ENCODE measurements at regions not wholly inside any gene's neighbourhood (a gene's known extent, or its start where the extent isn't known, plus 50 kb on each side); places are given as distances from the start of the nearest gene placed in this dataset.

- TF ChIP-seq YY1 (IDR thresholded peaks at IDR 0.05; ENCODE audit: low read depth) (no peak), EP300 (IDR thresholded peaks at IDR 0.05; ENCODE audit: borderline replicate concordance) (no peak), USF1 (IDR thresholded peaks at IDR 0.05) (no peak), RAD21 (IDR thresholded peaks at IDR 0.05; ENCODE audit: low read depth) (no peak), TAF1 (IDR thresholded peaks at IDR 0.05; ENCODE audit: low read depth) (no peak), EGR1 (IDR thresholded peaks at IDR 0.05) (no peak), NFIC (IDR thresholded peaks at IDR 0.05) (no peak), CREB1 (IDR thresholded peaks at IDR 0.05; ENCODE audit: low read depth) (no peak), TEAD4 (IDR thresholded peaks at IDR 0.05) (no peak), CEBPB (IDR thresholded peaks at IDR 0.05) (no peak), REST (IDR thresholded peaks at IDR 0.05; ENCODE audit: low read depth) (no peak), FOXM1 (IDR thresholded peaks at IDR 0.05; ENCODE audit: borderline replicate concordance, low read depth) (no peak), MAX (IDR thresholded peaks at IDR 0.05) (no peak)
Measured at GRCh38 chr10:8444630-8445029, 390.1 kb downstream of the GATA3 start.
